Common myeloid progenitor, CD34-positive (primary cell): ENCODE measurements at regions not wholly inside any gene's neighbourhood (a gene's known extent, or its start where the extent isn't known, plus 50 kb on each side); places are given as distances from the start of the nearest gene placed in this dataset.

ENCODE experiments used
- CTCF ChIA-PET: fragments of 350-600 bp; sonication (Branson Sonifier 250); formaldehyde crosslinking; loops from one replicate; lab custom pipeline; 2021; ENCODE audit warnings: antibody characterized with exemption; lab: Charles Lee
- POLR2A ChIA-PET: fragments of 350-600 bp; sonication (Branson Sonifier 250); formaldehyde crosslinking; loops from one replicate; lab custom pipeline; 2021; ENCODE audit warnings: antibody characterized with exemption; lab: Charles Lee
- DNase-seq, 3 donors: peaks; one replicate each; pipeline versions ENCODE4 v3.0.0 to v3.0.0-alpha.2; 2013
- H3K27ac ChIP-seq, 2 experiments: 1 replicate in 1 of 2; 2 replicates in 1 of 2; pipeline ENCODE4 v1.7.0; 2013; ENCODE audit warnings: inconsistent platforms in 2 of 2, low read length in 2 of 2, mild to moderate bottlenecking in 2 of 2, low read depth in 1 of 2, moderate library complexity in 1 of 2; ENCODE audit not compliant: severe bottlenecking in 2 of 2, insufficient read depth in 1 of 2, poor library complexity in 1 of 2
- H3K27me3 ChIP-seq, 5 experiments: replicated peaks in 2 of 5; 1 replicate in 3 of 5; 2 replicates in 2 of 5; pipeline versions ENCODE4 v1.6.1 to v1.7.0; 2013; ENCODE audit warnings: low read length in 4 of 5, mild to moderate bottlenecking in 2 of 5, moderate library complexity in 2 of 5, inconsistent platforms in 1 of 5; ENCODE audit not compliant: insufficient read depth in 5 of 5, control insufficient read depth in 4 of 5
- H3K36me3 ChIP-seq, 4 experiments: 1 replicate in 2 of 4; 2 replicates in 2 of 4; pipeline versions ENCODE4 v1.6.1 to v1.7.0; 2013; ENCODE audit warnings: low read length in 3 of 4, control low read depth in 1 of 4, mild to moderate bottlenecking in 1 of 4; ENCODE audit not compliant: control insufficient read depth in 4 of 4, insufficient read depth in 4 of 4
- H3K4me1 ChIP-seq, 4 experiments: 1 replicate in 3 of 4; 2 replicates in 1 of 4; pipeline versions ENCODE4 v1.6.1 to v1.7.1; 2013; ENCODE audit warnings: low read length in 3 of 4, mild to moderate bottlenecking in 3 of 4, control low read depth in 1 of 4, inconsistent platforms in 1 of 4, moderate library complexity in 1 of 4; ENCODE audit not compliant: control insufficient read depth in 4 of 4, insufficient read depth in 4 of 4; ENCODE audit errors: control extremely low read depth in 1 of 4
- H3K4me3 ChIP-seq, 7 experiments: 1 replicate in 4 of 7; 2 replicates in 3 of 7; pipeline versions ENCODE4 v1.5.1 to v1.7.0; 2013; ENCODE audit warnings: mild to moderate bottlenecking in 7 of 7, low read length in 6 of 7, moderate library complexity in 6 of 7, inconsistent platforms in 2 of 7, low read depth in 2 of 7, control low read depth in 1 of 7; ENCODE audit not compliant: insufficient read depth in 4 of 7, control insufficient read depth in 1 of 7; ENCODE audit errors: extremely low read depth in 1 of 7
- H3K9me3 ChIP-seq, 5 experiments: 1 replicate in 4 of 5; 2 replicates in 1 of 5; pipeline versions ENCODE4 v1.6.1 to v1.7.1; 2013; ENCODE audit warnings: low read length in 4 of 5, mild to moderate bottlenecking in 2 of 5, inconsistent platforms in 1 of 5, low read depth in 1 of 5, moderate library complexity in 1 of 5; ENCODE audit not compliant: control insufficient read depth in 4 of 5, insufficient read depth in 2 of 5; ENCODE audit errors: control extremely low read depth in 1 of 5
- WGBS: methylation state at CpG from one replicate; pipeline ENCODE4 v1.1.5; 2013; ENCODE audit not compliant: insufficient coverage; 5-methylcytosine and 5-hydroxymethylcytosine counted together

GRCh38 chr18:73544617-73545016 is 603.0 kb downstream of the FBXO15 start:
- Histone ChIP-seq H3K9me3 (no peaks in the 10 kb centered on the region), H3K4me3 (no peak overlapping the region), H3K4me1 (no peaks in the 10 kb centered on the region), H3K27me3 (no peaks in the 10 kb centered on the region), H3K36me3 (no peaks in the 10 kb centered on the region), H3K27ac (no peak overlapping the region)
- no peak for DNase-seq
- WGBS: 100% methylated on average over 1 of the region's 2 CpGs
- ChIA-PET POLR2A (no interaction called here), CTCF (no interaction called here)

- Histone ChIP-seq H3K9me3 (no peaks in the 10 kb centered on the region), H3K36me3 (no peaks in the 10 kb centered on the region), H3K27me3 (no peaks in the 10 kb centered on the region), H3K4me1 (no peaks in the 10 kb centered on the region), H3K4me3 (no peak overlapping the region), H3K27ac (no peak overlapping the region)
- DNase-seq: no peak
- CTCF ChIA-PET: no interaction called here
- WGBS: no CpG with 5 or more reads among the region's 1 CpG
- POLR2A ChIA-PET: no interaction called here
Measured at GRCh38 chr18:73544032-73544431, 603.6 kb downstream of the FBXO15 start.

- ChIA-PET CTCF (no interaction called here), POLR2A (no interaction called here)
- H3K4me1 ChIP-seq: no peaks in the 10 kb centered on the region
- no peaks in the 10 kb centered on the region for H3K36me3 ChIP-seq
- no CpG with 5 or more reads among the region's 1 CpG for WGBS
- no peaks in the 10 kb centered on the region for H3K9me3 ChIP-seq
- H3K4me3 ChIP-seq: no peak overlapping the region
- DNase-seq: no peak
- H3K27ac ChIP-seq: no peak overlapping the region
- no peaks in the 10 kb centered on the region for H3K27me3 ChIP-seq
Measured at GRCh38 chr18:73535990-73536389, 611.6 kb downstream of the FBXO15 start.

GRCh38 chr18:73535189-73535588 is 612.4 kb downstream of the FBXO15 start:
- 90% methylated on average over 5 of the region's 6 CpGs for WGBS
- CTCF ChIA-PET: no interaction called here
- POLR2A ChIA-PET: no interaction called here
- H3K27ac ChIP-seq: no peak overlapping the region
- H3K4me3 ChIP-seq: no peak overlapping the region
- H3K27me3 ChIP-seq: no peaks in the 10 kb centered on the region
- H3K36me3 ChIP-seq: no peaks in the 10 kb centered on the region
- H3K9me3 ChIP-seq: no peaks in the 10 kb centered on the region
- H3K4me1 ChIP-seq: no peaks in the 10 kb centered on the region
- DNase-seq: no peak

- Histone ChIP-seq H3K4me3 (no peak overlapping the region), H3K27me3 (no peaks in the 10 kb centered on the region), H3K27ac (no peak overlapping the region), H3K36me3 (no peaks in the 10 kb centered on the region), H3K4me1 (no peaks in the 10 kb centered on the region), H3K9me3 (no peaks in the 10 kb centered on the region)
- 100% methylated on average over 1 of the region's 3 CpGs for WGBS
- no peak for DNase-seq
- ChIA-PET POLR2A (no interaction called here), CTCF (no interaction called here)
Measured at GRCh38 chr18:73531601-73532000, 616.0 kb downstream of the FBXO15 start.

GRCh38 chr18:73528066-73528465 is 619.6 kb downstream of the FBXO15 start:
- H3K27me3 ChIP-seq: no peaks in the 10 kb centered on the region
- CTCF ChIA-PET: no interaction called here
- no peaks in the 10 kb centered on the region for H3K9me3 ChIP-seq
- no peak overlapping the region for H3K27ac ChIP-seq
- H3K36me3 ChIP-seq: no peaks in the 10 kb centered on the region
- H3K4me1 ChIP-seq: no peaks in the 10 kb centered on the region
- no peak overlapping the region for H3K4me3 ChIP-seq
- POLR2A ChIA-PET: no interaction called here
- DNase-seq: no peak
- 76% methylated on average over 6 of the region's 7 CpGs for WGBS

GRCh38 chr18:73520229-73520628 is 627.4 kb downstream of the FBXO15 start:
- WGBS: 92% methylated on average over 3 of the region's 5 CpGs
- Histone ChIP-seq H3K27ac (no peak overlapping the region), H3K36me3 (no peaks in the 10 kb centered on the region), H3K27me3 (no peaks in the 10 kb centered on the region), H3K9me3 (no peaks in the 10 kb centered on the region), H3K4me1 (no peaks in the 10 kb centered on the region), H3K4me3 (no peak overlapping the region)
- DNase-seq: no peak
- POLR2A ChIA-PET: interaction anchor here (0.6 kb wide), 1 partner anchor 15 kb away, joined by 3 read pairs; no protein-coding TSS in a partner anchor
- CTCF ChIA-PET: no interaction called here
